G401 (cell line): ENCODE measurements at regions not wholly inside any gene's neighbourhood (a gene's known extent, or its start where the extent isn't known, plus 50 kb on each side); places are given as distances from the start of the nearest gene placed in this dataset.
"Not testable (repeated sequence)": the region's sequence is repeated elsewhere in the genome, so short reads cannot be mapped to it uniquely, and the experiment has no call there.

ENCODE experiments used
- DNase-seq: peaks from one replicate; pipeline ENCODE4 v3.0.0-alpha.2; 2015; ENCODE audit warnings: low spot score
- in situ Hi-C: cut with HindIII; loops from 2 replicates; pipeline ENCODE4 v1.10.0; 2016; ENCODE audit warnings: low sequenced_read_pairs, mixed read lengths

GRCh38 chr6:134415194-134415593 lies 97.3 kb upstream of the SGK1 start:
- in situ Hi-C loops = no loop called here
- DNase-seq = no peak

DNA sequence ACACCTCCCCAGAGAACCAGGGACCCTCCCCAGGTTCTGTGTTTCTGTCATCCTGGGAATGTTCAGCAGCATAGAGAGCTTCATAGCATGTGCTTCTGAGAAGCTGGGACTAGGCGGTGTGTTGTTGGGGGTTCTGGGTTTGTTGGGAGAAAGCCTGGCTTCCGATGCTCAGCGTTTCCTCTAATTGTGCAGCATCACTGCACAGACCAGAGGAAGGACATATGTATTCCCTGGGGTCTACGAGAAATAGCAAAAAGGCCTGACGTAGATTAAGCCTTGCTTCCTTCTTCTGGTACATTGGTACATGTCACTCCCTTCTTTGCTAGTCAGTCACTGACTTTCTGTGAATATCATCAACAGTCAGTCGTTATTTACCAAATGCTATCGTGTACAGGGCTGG lies 96.9 kb upstream of the SGK1 start:
- in situ Hi-C loops = no loop called here
- no peak for DNase-seq

- in situ Hi-C loops = no loop called here
- DNase-seq = no peak
Observed at GRCh38 chr6:134413241-134413643, 95.3 kb upstream of the SGK1 start.

DNA sequence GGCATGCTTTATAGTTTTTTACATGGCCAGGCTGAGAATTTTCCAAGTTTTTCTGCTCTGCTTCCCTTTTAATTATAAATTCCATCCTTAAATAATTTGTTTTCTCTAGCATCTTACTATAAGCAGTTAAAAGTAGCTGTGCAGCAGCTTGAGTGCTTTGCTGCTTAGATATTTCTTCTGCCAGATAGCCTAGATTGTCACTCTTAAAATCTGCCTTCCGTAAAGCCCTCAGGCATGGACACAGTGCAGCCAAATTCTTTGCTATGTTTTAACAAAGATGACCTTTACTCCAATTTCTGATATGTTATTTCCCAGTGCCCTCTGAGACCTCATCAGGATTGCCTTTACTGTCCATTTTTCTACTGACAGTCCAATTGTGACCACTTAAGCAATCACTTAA lies 92.6 kb upstream of the SGK1 start:
- no peak for DNase-seq

DNA sequence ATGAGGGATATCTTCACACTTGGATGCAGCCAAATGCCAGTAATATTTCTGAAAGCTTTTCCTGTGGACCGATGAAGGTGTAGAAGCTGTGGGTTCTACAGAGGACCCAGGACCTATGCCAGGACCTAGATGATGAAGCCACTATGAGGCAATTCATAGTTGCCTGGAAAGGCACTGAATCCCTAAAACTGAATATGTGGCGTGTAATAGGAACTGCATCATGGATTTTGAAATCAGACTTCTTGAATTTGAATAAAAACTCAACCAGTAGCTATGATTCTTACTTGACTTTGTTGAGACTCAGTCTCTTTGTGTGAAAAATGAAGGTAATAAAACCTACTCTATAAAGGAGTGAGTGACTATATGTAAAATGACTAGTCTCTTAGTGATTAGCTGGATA lies 89.9 kb upstream of the SGK1 start:
- DNase-seq = no peak
- in situ Hi-C loops = no loop called here

More for the DNA sequence above, 92.6 kb upstream of the SGK1 start:
- in situ Hi-C loops = no loop called here

DNA sequence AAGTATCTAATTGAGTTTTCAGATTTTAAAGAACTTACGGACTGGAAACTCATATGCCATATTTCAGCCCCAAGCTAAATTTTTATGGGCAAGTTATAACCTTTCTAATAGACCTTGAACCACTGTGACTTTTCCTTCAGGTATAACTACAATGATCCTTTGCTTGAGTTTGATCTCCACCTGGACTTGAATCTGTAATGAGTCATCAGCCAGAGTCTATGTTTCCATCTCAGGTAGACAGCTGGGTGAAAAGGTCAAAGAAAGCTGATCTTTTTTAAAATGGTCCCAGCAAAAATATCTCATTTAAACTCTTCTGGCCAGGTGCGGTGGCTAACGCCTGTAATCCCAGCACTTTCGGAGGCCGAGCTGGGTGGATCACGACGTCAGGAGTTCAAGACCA lies 88.4 kb upstream of the SGK1 start:
- in situ Hi-C loops = no loop called here
- DNase-seq = no peak

DNA sequence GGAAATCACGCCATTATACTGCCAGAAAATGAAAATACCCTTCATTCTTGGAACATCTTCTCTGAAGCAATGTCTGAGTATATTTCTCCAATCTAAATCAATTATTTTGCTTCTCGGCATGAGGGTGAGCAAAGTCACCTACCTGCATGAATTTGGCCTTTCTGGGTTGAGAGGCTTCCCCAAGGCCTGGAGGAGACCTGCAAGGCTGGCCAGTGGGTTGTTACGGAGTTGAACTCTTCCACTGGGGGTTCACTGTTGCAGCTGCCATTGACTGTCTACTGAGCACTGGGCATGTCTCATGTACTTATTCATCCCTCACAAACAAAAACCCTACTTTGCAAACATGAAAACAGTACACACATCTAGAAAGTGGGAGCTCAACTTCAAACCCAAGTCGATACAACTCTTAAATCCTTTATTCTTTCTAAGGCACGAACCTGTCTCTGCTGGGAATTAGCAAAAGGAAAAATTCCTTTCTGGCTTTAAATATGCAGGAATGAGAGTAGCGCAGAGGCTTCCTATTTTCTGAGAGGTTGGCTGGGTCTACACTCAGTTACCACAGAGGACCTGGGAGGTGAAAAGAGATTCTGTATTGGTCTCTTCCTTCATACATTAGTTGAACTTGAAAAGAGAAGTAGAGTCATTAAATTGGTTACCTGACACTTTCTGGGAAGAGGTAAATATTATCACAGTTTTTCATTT lies 87.6 kb upstream of the SGK1 start:
- DNase-seq = no peak
- in situ Hi-C loops = no loop called here

DNA sequence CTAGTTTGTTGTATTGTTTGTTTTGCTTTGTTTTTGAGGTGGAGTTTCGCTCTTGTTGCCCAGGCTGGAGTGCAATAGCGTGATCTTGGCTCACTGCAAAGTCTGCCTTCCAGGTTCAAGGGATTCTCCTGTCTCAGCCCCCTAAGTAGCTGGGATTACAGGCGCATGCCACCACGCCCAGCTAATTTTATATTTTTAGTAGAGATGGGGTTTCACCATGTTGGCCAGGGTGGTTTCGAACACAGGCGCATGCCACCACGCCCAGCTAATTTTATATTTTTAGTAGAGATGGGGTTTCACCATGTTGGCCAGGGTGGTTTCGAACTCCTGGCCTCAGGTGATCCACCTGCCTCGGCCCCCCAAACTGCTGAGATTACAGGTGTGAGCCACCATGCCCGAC lies 85.4 kb upstream of the SGK1 start:
- DNase-seq, in situ Hi-C loops: not testable (repeated sequence)

DNA sequence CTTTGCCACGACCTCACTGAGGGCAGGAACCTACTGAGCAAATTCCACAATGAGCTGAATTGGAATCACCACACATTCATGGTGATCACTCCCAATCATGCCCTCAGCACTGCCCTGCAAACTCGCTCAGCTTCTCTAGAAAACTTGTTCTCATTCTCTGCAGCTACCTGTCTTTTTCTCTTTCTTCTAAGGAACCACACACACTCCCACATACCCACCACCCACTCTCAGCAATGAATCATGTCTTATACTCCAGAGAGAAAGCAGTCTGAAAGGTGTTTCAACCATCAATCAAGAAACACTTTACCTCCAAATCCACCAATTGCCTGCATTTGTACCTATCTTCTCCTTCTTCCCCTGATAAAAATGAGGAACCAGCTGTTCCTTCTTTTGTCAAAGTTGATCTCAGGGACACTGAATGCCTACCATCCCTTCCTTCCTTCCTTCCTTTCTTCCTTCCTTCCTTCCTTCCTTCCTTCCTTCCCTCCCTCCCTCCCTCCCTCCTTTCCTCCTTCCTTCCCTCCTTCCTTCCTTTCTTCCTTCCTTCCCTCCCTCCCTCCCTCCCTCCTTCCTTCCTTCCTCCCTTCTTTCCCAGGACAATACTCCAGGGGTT lies 84.6 kb upstream of the SGK1 start:
- no peak for DNase-seq
- in situ Hi-C loops = no loop called here

DNA sequence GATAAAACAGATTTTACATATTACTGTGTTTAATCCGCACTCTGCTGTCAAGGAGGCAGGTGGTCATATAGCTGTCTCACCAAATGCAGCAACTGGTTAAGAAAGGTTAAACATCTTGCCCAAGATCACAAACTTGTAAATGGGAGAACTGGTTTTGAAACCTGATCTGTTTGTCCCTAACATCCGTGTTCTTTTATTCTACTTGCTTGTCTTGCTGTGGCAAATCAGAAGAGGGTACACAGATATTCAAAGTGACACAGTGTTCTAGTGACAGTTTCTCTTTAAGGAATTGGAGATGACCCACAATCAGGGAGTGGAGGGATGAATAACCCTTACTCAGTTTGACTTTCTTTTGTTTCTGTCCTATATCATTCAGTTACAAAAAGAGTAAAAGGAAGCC lies 83.0 kb upstream of the SGK1 start:
- no peak for DNase-seq
- in situ Hi-C loops = no loop called here

- DNase-seq = no peak
- in situ Hi-C loops = no loop called here
Observed at GRCh38 chr6:134398453-134398852, 80.5 kb upstream of the SGK1 start.

- no peak for DNase-seq
- in situ Hi-C loops = no loop called here
Observed at GRCh38 chr6:134397676-134398075, 79.8 kb upstream of the SGK1 start.

- in situ Hi-C loops = no loop called here
- DNase-seq = no peak
Observed at GRCh38 chr6:134394905-134395304, 77.0 kb upstream of the SGK1 start.

DNA sequence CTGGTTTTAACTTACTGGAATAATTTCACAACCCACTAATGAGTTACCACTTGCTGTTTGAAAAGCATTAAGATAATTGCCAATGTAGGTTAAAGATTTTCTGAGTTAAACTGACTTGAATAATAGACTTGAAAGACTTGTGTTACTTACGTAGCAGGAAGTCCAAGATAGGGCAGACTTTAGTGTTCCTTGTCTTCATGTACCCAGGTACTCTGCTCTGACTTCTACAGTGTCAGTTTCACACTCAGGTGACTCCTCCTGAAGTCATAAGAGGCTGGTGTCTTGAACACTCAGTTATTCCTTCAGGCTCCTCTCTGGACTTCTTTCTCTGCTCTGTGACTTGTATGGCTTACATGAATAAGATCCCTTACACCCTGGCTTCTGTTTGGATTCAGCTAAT lies 76.3 kb upstream of the SGK1 start:
- in situ Hi-C loops = no loop called here
- no peak for DNase-seq

DNA sequence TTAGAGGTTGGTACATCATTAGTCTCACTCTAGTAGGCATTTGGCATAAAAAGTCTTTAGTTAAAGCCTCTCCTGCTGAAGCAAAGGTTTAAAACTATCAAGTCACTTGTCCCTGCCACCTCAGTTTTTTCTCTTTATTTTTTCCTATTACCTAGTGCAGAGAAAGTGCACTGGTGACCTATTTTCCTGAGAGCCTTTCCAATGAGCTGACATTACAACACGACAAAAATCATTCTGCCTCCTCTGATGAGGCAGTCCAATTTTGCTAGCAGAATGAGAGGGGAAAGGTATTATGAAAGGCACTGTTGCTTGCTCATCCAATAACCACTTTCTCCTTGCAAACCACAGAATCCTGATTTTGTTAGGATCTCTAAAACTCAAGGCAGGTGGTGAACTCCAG lies 73.3 kb upstream of the SGK1 start:
- in situ Hi-C loops = no loop called here
- DNase-seq = peak; percentile 71

- no peak for DNase-seq
- in situ Hi-C loops = no loop called here
Observed at GRCh38 chr6:134389658-134390057, 71.7 kb upstream of the SGK1 start.

GRCh38 chr6:134389129-134389528 lies 71.2 kb upstream of the SGK1 start:
- in situ Hi-C loops = no loop called here
- DNase-seq = no peak

- DNase-seq, in situ Hi-C loops: not testable (repeated sequence)
Observed at GRCh38 chr6:134386482-134386881, 68.6 kb upstream of the SGK1 start.

DNA sequence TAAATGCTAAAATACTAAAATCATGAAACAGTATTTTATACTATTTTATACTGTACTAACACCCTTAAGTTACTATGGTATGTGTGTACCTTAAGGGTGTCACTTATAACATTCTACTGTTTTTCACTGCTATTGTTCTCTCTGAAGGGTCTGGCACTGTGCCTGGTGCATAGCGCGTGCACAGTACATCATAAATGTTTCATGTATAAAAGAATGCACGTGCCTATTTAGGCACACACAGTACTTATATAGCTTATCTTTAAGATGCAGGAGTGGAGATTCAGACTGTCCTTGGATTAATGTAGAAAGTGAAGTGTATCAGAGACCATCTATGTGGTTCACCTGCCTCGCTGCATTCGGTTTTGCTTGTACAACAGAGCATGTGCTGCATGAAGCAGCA lies 64.0 kb upstream of the SGK1 start:
- DNase-seq = no peak
- in situ Hi-C loops = no loop called here

- DNase-seq = no peak
- in situ Hi-C loops = no loop called here
Observed at GRCh38 chr6:134379599-134379998, 61.7 kb upstream of the SGK1 start.

- no peak for DNase-seq
- in situ Hi-C loops = no loop called here
Observed at GRCh38 chr6:134379076-134379475, 61.2 kb upstream of the SGK1 start.
